Activated naive CD4-positive, alpha-beta T cell treated with Interleukin-2 at 50 U/mL for 16 hours (primary cell): ENCODE measurements at regions not wholly inside any gene's neighbourhood (a gene's known extent, or its start where the extent isn't known, plus 50 kb on each side); places are given as distances from the start of the nearest gene placed in this dataset.

ENCODE experiments used
- DNase-seq: peaks from one replicate; pipeline ENCODE4 v3.0.0-alpha.2; 2020

DNA sequence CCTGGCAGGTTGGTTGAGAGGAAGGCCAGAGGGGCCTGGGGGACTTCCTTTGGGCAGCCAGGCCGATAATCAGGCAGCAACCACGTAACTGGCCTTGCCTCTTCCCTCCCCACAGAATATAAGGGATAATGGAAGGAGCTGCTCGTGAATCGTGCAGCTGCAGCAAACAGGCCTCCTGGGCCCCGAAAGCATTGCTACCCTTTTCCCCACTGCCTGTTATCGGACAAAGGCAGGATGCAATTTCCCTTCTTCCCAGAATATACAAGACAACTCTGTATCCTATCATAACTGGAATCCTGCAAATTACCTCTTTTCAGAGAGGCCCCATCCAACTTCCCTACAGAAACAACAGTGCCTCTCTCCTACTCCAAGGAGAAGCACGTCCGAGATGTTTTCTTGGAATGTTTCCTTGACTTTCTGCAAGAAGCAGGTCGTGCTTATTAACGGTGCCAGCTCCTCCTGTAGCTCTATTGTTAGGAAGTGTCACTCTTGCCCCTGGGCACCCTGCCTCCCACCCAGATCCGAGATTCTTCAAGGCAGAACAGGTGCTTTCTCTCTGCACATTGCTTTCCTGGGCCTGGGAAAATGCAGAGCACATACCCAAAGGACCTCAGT, 106.0 kb upstream of the TIAM1 start:
- DNase-seq: no peak

DNA sequence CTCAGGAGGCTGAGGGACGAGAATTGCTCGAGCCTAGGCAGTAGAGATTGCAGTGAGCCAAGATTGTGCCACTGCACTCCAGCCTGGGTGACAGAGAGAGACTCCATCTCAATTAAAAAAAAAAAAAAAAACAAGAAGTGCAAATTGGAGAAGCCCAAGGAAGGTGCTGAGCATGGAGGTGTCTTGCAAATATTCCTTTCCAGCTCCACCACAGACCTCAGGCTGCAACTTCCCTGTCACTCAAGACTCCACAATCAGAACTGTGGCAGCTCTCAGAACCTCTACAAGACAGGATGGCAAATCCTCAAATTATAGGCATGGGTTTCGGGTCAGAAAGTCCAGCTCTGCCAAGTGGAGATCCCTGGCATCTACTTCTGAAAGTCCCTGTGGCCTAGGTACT, 104.4 kb upstream of the TIAM1 start:
- no peak for DNase-seq

DNA sequence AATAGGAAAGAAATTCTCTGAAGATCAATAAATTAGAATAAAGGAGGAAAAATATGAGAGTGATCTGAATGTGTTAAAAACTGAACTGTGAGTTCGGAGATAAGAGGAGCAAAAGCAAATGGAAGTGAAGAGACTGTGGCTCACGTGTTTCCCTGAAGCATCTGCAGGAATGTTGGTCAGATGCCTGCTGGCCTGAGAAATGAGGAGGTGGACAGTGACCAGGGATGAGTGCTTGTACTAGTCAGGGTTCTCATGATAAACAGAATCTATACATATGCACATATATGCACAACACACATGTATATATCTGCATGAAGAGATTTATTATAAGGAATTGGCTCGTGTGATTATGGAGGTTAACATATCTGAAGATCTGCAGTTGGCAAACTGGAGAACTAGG, 103.4 kb upstream of the TIAM1 start:
- no peak for DNase-seq

DNA sequence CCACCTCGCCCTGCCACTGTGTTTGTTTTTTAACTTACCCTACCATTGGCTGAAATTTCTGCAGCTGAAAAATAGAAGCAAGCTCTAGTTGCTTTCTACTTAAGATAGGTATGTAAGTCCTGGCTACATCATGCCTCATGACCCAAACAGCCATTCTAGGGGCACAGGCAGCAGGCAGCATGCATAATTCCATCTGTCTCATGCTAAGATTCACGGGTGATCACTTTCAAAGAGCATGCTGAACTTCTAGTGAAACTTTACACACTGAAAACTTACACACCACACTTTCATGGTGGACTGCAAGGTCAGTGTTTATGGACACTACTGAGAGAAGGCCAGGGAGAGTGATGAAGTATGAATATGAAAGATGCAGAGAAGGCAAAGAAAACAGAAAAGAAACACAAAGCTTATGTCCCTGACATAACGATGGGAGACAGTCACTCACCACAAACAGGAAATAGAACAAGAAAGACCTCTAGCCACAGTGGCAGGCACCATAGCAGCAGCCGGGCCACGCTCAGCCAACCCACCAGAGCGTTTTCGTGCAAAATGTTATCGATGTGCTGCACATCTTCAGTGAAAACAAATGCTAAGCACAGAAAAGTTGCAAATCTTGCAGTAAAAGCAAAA, 102.3 kb upstream of the TIAM1 start:
- peak; percentile 27 for DNase-seq

DNA sequence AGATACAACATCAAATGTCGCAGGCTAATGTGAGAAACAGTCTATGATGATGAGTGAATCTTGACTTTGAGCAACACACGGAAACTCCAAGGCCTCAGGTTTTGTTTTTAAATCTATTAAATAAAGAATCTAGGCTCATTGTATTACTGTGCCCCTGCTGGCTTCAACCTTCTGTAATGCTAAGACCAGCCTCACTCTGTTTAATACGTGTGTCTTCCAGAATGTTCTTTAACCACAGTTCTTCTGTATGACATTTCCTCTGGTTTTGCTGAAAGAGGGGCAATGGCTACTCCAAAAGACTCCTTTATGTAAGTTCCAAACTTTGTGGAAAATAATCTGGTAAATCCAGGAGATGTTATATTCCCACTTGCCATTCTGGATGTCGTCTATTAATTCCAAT, 101.1 kb upstream of the TIAM1 start:
- DNase-seq: no peak

DNA sequence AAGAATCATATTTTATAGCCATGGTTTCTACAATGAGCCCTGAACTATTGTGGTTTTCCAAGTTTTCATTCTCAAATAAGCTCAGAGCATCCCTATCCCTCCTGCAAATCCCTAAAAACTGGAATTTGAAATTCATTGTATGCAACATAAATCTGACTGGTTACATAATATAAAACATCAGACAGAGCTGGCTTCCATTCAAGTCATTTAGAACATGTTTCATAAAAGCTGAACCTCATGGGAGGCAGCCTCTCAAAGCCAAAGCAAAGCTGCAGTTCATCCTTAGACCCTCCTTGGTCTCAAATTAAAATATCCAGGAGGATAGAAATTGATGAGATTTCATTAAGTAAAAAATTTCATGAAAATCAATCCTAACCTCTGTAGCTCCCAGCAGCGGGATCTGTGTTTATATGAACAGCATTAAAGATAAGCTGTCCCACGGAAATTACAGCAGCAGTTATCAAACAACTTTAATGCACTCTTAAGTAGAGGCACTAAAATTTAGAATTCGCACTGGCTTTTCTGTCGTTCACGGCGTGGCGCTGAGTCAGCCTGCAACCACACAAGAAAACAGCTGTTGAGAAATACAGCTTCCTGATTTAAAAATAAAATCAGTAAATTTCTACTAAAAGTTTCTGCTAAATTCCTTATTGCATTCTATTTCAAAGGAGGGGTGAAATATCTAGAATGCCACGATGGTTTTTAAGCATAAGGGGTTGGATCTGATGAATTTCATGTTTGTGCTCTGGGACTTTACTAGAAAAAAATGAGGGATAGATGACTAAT, 99.9 kb upstream of the TIAM1 start:
- no peak for DNase-seq

DNA sequence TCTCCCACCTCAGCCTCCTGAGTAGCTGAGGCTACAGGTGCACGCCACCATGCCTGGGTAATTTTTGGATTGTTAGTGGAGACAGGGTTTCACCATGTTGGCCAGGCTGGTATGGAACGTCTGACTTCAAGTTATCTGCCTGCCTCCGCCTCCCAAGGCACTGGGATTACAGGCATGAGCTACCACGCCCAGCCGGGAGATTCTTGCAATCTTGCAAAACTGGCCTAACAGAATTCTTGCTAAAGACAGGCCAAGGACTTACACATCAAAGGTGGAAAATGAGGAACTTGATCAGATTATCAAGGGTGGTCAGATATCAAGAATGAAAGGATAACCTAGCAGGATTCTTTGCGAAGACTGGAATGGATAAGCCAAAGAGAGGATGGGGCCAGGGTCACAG, 98.3 kb upstream of the TIAM1 start:
- no peak for DNase-seq

DNA sequence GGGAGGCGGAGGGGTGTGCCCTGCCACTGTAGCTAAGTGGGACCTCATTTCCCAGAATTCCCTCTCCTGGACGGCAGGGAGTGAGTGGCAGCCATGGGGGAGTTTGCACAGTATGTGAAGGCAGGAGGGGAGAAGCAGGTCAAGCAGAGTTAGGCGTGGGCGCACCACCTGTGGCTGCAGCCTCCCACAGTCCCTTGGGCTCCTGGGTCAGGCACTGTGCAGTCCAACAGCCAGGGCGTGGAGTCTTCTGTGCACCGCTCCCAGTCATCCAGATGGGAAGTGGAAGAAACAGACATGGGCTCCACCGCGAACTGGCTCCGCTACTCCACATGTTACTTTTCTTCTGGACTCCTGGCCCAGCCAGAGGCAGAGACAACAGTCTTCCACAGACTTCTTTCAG, 85.4 kb upstream of the TIAM1 start:
- no peak for DNase-seq

DNA sequence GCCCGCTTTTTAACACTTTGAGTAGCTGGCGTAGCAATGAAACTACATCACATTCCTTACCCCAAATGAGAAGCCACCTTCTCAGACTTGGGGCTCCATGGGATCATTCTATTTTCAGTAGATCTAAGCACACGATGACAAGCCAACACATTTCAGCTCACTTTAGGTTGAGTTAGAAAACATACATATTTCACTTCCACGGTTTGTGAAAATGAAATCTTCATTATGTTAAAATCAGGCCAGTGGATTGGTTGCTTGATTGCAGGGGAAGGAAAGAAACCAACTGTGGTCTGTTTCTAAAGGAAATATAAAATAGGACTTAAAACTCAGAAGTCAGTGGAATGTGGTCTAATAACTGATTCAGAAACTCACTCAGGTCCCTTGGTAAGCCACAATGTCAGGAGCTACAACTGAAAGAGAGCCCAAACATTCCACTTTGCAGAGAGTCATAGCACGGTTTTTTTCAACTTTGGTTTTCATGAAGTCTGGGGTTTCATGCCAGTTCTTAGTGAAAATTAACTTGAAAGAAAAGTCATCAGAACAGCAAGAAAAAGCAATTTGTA, 82.3 kb upstream of the TIAM1 start:
- no peak for DNase-seq

DNA sequence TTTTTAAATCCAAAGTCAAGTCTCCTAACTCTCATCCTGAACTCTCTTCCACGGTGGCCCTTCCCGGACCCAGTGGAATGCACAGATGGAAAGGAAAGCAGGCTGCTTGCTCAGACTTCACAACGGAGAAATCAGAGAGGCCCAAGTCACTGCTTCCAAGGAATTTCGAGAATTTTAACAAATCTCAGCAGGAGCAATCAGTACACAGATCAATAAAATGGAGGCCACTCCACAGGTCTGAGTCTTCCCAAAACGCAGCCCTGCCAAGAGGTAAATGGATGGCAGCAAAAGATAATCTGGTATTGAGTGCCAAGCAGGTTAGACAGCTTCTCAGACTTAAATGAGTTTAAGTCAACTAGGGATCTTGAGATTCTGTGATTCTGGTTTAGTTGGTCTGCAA, 81.1 kb upstream of the TIAM1 start:
- DNase-seq: no peak

DNA sequence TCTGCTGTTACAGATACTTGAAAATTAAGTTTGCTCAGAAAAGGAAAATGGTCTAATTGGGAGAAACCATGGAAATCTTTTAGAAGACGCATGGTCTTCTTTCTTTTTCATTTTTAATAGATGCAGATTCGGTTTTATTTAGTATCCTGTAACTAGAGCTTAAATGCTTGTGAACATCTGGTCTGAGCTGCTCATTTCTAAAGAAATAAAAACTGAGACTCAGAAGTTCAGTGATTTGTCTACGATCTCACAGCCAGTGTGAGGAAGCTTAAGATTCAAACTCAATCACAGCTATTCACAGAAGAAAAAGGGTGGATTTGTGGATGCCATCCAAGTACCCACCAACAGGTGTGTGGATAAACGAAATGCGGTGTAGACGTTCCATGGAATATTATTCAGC, 80.0 kb upstream of the TIAM1 start:
- DNase-seq: no peak

DNA sequence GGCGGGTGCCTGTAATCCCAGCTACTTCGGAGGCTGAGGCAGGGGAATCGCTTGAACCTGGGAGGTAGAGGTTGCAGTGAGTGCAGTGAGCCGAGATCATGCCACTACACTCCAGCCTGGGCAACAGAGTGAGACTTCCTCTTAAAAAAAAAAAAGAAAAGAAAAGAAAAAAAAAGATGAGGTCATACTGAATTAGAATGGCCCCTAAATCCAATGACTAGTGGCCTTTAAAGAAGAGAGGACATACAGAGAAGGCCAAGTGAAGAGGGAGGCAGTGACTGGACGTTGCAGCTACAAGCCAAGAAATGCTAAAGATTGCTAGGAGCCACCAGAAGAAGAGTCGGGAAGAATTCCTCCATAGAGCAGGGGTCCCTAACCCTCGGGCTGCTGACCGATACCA, 76.9 kb upstream of the TIAM1 start:
- no peak for DNase-seq

DNA sequence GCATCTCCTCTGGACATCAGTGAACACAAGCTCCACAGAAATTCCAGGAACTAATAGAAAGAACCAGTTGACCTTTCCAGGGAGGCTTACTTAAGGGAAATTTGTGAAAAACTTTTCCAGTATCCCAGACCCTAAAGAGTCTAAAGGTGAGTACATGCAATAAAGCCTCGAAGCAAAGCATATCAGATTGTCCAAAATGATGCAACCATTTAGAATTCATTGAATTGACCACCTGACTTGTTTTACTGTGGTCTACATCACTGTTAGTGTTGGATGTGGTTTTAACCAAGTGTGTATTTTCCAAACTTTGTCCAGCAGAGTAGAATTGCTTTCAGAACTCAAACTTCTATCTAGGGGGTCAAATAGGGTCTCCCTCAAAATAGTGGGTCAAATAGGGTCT, 76.3 kb upstream of the TIAM1 start:
- DNase-seq: no peak

DNA sequence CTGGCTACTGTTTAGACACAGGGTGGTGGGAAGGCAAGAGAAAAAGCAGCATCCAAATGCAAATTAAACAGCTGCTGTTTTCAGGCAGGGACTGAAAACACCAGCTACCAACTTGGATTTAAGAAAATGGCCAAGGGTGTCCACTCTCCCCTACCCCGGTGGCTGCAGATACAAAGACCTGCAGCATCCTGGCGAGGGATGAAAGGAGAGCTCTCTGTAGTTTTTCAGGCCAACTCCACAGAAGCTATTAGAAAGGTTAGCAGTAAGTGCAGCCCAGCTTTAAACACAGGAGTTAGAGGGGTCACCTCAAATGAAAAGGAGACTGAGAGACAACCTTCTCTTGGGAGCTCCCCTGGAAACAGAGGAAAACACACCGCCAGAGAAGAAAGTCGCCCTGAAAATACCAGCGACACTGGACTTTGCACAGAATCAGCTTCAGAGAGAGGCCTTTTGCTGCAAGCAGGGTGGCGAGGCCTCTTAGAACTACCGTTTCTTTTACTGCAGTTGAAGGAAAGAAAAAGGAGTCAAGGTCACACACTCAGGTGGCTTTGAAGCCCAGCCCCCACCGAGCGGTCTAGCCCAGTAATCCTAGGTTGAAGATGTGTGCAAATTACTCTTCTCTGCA, 74.4 kb upstream of the TIAM1 start:
- DNase-seq: no peak

DNA sequence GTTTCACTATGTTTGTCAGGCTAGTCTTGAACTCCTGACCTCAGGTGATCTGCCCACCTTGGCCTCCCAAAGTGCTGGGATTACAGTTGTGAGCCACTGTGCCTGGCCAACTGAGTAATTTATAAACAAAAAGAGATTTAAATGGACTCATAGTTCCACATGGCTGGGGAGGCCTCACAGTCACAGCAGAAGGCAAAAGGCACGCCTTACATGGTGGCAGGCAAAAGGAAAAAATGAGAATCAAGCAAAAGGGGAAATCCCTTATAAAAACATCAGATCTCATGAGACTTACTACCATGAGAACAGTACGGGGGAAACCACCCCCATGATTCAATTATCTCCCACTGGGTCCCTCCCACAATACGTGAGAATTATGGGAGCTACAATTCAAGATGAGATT, 73.2 kb upstream of the TIAM1 start:
- peak; percentile 4 for DNase-seq

DNA sequence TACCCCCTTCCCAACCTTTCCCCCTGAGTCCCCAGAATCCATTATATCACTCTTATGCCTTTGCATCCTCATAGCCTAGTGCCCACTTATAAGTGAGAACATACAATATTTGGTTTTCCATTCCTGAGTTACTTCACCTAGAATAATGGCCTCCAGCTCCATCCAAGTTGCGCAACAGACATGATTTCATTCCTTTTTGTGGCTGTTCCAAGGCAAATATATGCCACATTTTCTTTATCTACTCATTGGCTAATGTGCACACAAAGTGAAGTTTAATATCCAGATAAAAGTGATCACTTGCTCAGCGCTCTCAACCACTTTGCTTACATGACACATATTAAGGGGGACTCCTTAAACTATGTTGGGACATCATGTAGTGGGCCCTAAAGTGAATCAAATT, 72.4 kb upstream of the TIAM1 start:
- DNase-seq: no peak

DNA sequence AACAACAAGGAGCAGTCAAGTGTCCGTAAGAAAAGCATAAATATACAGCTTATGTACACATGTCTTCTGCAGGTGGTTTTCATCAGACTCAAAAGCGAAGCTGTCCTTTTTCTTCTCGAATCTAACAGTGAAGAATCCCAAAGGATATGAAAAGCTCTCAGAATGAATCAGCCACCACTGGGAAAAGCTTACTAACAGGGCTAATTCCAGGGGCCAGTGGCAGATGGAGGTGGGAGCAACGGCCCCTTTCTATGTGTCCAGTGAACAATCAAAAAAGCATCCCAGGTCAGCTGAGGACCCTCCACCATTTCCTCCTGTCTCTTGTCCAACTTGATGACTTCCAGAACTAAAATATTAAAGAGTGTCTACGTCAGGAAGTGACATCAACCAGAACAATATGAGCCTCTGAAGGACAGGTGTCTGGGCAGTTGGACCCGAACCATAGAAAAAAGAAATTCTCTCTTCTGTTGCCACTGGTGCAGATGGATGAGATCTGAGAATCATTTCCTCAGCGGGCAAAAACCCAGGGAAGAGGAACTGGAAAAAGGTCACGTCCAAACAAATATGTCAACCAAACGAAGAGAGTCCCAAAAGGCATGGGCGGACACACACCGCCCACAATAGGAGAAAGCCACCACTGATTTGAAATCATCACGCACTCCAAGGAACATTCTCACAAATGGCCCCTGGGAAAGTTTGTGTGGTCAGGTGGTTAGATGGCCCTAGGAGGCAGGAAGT, 70.4 kb upstream of the TIAM1 start:
- DNase-seq: no peak

DNA sequence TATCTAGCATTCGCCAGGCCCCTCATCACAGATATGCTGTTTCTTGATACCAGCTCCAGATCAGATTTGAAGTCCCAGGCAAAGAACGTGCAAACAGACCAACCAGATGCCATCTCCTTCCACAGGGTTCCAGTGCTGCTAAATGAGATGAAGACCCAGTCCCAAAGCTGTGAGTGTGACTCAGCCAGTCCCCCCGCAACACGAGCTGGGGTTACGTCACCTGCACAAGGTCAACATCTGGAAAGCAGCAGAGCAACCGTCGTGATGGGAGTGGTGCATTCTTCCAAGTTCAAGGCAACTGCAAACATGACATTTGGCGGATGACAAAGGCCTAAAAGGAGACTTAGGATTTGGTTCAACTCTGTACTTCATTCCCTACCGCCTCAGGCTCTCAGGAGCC, 69.6 kb upstream of the TIAM1 start:
- DNase-seq: no peak

DNA sequence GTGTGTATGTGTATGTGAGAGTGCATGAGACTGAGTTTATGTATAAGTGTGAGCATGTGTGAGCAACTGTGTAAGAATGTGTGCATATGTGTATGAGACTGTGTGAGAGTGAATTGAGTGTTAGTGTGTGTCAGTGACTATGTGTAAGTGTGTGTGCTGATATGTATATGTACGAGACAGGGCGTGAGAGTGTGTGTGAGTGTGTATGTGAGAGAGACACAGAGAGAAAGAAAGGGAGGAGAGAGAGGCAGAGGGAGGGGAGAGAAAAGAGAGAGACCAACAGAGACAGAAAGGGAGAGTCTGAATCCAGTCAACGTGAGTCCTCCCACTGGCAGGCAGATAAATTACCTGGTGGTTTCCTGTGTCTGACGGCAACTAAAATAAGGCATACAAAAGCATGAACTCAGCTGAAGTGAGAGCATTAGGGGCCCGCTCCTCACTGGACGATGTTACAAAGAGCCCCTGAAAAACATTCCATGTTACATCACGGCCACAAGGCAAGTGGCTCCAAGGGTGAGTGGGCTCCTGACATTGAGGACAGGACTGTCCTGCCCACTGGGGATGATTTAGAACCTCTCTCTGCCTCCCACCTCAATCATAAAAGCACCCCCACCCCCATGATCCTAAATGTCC, 66.6 kb upstream of the TIAM1 start:
- DNase-seq: no peak

DNA sequence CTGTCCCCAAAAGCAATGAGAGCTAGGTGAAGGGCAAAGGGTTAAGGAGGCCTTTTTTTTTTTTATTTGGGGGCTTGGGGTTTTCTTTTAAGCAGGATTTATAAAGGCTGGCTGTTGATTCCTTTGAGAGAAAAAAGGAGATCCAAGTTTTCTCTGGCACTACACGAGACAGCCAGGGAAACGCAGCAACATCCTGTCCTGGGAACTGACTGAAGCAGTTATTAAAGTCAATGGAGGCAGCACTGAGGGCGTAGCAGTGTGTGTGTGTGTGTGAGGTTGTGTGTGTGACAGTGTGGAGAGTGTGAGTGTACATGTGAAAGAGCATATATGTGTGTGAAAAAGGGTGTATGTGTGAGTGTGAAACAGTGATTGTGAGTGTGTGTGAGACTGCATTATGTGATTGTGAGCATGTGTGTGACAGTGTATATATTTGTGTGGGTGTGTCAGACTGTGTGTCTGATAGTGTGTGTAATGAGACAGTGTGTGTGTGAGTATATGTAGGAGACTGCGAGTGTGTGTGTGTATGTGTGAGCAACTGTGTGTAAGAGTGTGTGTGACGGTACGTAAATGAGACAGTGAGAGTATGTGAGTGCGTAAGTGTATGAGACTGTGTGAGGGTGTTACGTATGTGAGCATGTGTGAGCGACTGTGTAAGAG, 65.9 kb upstream of the TIAM1 start:
- DNase-seq: no peak

DNA sequence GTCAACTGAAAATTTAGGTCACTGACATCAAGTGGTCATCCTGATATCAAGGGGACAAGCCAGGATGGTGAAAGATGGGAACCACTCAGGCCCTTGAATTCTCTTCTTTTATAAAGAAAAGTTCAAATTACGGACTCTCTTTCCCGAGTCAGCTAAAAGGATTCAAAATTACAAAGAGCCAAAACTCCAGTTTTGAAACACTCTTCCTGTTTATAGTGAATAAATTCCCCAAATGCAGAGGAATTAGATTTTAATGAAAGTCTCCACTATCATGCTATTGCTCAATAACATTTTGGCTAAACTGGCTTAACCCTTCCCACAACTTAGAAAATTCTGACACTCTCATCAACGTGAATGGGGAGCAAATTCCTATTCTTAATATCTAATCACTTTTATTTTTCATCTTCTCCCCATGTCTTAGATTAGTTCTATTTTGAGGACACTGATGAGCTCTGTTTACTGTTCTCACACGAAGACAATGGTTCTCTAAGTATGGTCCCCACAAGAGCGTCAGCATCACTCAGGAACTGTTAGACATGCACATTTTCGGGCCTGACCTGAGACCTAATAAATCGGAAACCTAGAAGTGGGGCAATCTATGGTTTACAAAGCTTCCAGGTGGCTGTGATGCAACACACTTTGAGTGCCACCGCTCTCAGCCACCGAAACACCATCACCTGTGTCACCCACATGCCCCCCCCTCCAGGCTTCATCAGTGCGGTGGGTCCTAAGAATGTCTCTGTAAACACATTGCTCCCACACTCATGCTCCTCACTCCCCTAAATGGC, 64.4 kb upstream of the TIAM1 start:
- no peak for DNase-seq
